ENCODE measurements at regions not wholly inside any gene's neighbourhood (a gene's known extent, or its start where the extent isn't known, plus 50 kb on each side); places are given as distances from the start of the nearest gene placed in this dataset.

GRCh38 chr2:41903474-41904135, 144.2 kb upstream of the PKDCC start:
- no peak overlapping the region for H3K9ac ChIP-seq (ENCODE audit: control insufficient read depth, insufficient read depth, low read length)
- no peak for FAIRE-seq
- CTCF ChIA-PET: no interaction called here
- RAD21 ChIA-PET (ENCODE audit: unreplicated experiment): interaction anchor here (0.6 kb wide), 1 partner anchor 47 kb away, joined by 3 read pairs; no protein-coding TSS in a partner anchor
- H4K20me1 ChIP-seq (ENCODE audit: control insufficient read depth, insufficient read depth): no peaks in the 10 kb centered on the region
- H3K4me2 ChIP-seq (ENCODE audit: control insufficient read depth, insufficient read depth): no peak overlapping the region
- no peak for DNase-seq (ENCODE audit: low read depth, low spot score)
- H3K79me2 ChIP-seq (ENCODE audit: control insufficient read depth, insufficient read depth, low read length): no peaks in the 10 kb centered on the region
- no peak for TF ChIP-seq NR2C2 (IDR thresholded peaks at IDR 0.05; ENCODE audit: borderline replicate concordance, control insufficient read depth, insufficient read length, low read depth)
- no peaks in the 10 kb centered on the region for H3K36me3 ChIP-seq (ENCODE audit: control insufficient read depth in 2 of 2, insufficient read depth in 2 of 2, low read length in 1 of 2)
- POLR2A ChIA-PET: no interaction called here
- intact Hi-C loops (cut with micrococcal nuclease; ENCODE audit: unreplicated experiment): no loop called here
- ATAC-seq: no peak
- peaks cover 0 to 1% of the 10 kb centered on the region in 2 experiments; a peak in 1 of 4 replicates for H3K27me3 ChIP-seq (replicated peaks in 1 of 2; ENCODE audit: control insufficient read depth in 2 of 2, insufficient read depth in 2 of 2, low read length in 1 of 2)
- no peak overlapping the region for H3K27ac ChIP-seq (ENCODE audit: control insufficient read depth, insufficient read depth)
- no peak overlapping the region for H2AFZ ChIP-seq (ENCODE audit: control insufficient read depth, low read depth, low read length)
- H3K9me3 ChIP-seq (replicated peaks; ENCODE audit: control insufficient read depth, insufficient read depth, low read length): no peaks in the 10 kb centered on the region
- BruUV-seq (replicated peaks): no TSS peak
- H3K4me3 ChIP-seq: no peak overlapping the region
- SMC1A ChIA-PET (ENCODE audit: uncharacterized antibody, unreplicated experiment): no interaction called here
- H3K4me1 ChIP-seq (ENCODE audit: control insufficient read depth, insufficient read depth, low read length): no peaks in the 10 kb centered on the region
- in situ Hi-C loops (cut with MboI): no loop called here

DNA sequence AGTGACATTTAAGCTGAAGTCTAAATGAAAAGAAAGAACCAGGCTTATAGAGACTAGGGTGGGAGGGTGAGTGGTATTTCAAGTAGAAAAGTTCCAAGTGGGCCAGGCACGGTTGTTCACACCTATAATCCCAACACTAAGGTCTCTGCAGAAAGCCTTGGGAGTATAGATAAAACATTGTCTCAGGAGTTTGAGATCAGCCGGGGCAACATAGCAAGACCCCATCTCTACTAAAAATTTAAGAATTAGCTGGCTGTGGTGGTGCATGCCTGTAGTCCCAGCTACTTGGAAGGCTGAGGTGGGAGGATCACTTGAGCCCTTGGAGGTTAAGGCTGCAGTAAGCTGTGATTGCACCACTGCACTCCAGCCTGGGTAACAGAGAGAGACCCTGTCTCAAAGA, 143.4 kb upstream of the PKDCC start:
- no peak overlapping the region for H3K27ac ChIP-seq (ENCODE audit: control insufficient read depth, insufficient read depth)
- intact Hi-C loops (cut with micrococcal nuclease; ENCODE audit: unreplicated experiment) (no loop called here), in situ Hi-C loops (cut with MboI) (no loop called here)
- no peak overlapping the region for H2AFZ ChIP-seq (ENCODE audit: control insufficient read depth, low read depth, low read length)
- H3K4me2 ChIP-seq (ENCODE audit: control insufficient read depth, insufficient read depth): no peak overlapping the region
- ATAC-seq: no peak
- DNase-seq (ENCODE audit: low read depth, low spot score): no peak
- no peak overlapping the region for H3K9ac ChIP-seq (ENCODE audit: control insufficient read depth, insufficient read depth, low read length)
- no peaks in the 10 kb centered on the region for H3K79me2 ChIP-seq (ENCODE audit: control insufficient read depth, insufficient read depth, low read length)
- H3K4me3 ChIP-seq: no peak overlapping the region
- no peaks in the 10 kb centered on the region for H3K9me3 ChIP-seq (replicated peaks; ENCODE audit: control insufficient read depth, insufficient read depth, low read length)
- H4K20me1 ChIP-seq (ENCODE audit: control insufficient read depth, insufficient read depth): no peaks in the 10 kb centered on the region
- peaks cover 0 to 1% of the 10 kb centered on the region in 2 experiments; a peak in 1 of 4 replicates for H3K27me3 ChIP-seq (replicated peaks in 1 of 2; ENCODE audit: control insufficient read depth in 2 of 2, insufficient read depth in 2 of 2, low read length in 1 of 2)
- TF ChIP-seq RB1 (IDR thresholded peaks at IDR 0.05; ENCODE audit: borderline replicate concordance): no peak
- no peak for TF ChIP-seq ESRRA (IDR thresholded peaks at IDR 0.05; ENCODE audit: low read length)
- no peak for TF ChIP-seq RBBP5 (conservative IDR thresholded peaks at IDR 0.05)
- TF ChIP-seq TCF12 (IDR thresholded peaks at IDR 0.05; ENCODE audit: low read depth, low read length): no peak
- TF ChIP-seq, protein P1, sequence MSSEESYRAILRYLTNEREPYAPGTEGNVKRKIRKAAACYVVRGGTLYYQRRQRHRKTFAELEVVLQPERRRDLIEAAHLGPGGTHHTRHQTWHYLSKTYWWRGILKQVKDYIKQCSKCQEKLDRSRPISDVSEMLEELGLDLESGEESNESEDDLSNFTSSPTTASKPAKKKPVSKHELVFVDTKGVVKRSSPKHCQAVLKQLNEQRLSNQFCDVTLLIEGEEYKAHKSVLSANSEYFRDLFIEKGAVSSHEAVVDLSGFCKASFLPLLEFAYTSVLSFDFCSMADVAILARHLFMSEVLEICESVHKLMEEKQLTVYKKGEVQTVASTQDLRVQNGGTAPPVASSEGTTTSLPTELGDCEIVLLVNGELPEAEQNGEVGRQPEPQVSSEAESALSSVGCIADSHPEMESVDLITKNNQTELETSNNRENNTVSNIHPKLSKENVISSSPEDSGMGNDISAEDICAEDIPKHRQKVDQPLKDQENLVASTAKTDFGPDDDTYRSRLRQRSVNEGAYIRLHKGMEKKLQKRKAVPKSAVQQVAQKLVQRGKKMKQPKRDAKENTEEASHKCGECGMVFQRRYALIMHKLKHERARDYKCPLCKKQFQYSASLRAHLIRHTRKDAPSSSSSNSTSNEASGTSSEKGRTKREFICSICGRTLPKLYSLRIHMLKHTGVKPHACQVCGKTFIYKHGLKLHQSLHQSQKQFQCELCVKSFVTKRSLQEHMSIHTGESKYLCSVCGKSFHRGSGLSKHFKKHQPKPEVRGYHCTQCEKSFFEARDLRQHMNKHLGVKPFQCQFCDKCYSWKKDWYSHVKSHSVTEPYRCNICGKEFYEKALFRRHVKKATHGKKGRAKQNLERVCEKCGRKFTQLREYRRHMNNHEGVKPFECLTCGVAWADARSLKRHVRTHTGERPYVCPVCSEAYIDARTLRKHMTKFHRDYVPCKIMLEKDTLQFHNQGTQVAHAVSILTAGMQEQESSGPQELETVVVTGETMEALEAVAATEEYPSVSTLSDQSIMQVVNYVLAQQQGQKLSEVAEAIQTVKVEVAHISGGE (CRISPR knock-in tag; IDR thresholded peaks at IDR 0.05): no peak
- no peak for TF ChIP-seq CBX5 (IDR thresholded peaks at IDR 0.05; ENCODE audit: low read depth)
- TF ChIP-seq BCLAF1 (IDR thresholded peaks at IDR 0.05): no peak
- SMC1A ChIA-PET (ENCODE audit: uncharacterized antibody, unreplicated experiment): interaction anchor here (0.6 kb wide), 1 partner anchor 8 kb away, joined by 3 read pairs; no protein-coding TSS in a partner anchor
- H3K4me1 ChIP-seq (ENCODE audit: control insufficient read depth, insufficient read depth, low read length): no peaks in the 10 kb centered on the region
- RAD21 ChIA-PET (ENCODE audit: unreplicated experiment): no interaction called here
- no peaks in the 10 kb centered on the region for H3K36me3 ChIP-seq (ENCODE audit: control insufficient read depth in 2 of 2, insufficient read depth in 2 of 2, low read length in 1 of 2)
- CTCF ChIA-PET: interaction anchor here (0.6 to 0.9 kb wide), 2 partner anchors 12 to 640 kb away, joined by 3 read pairs; no protein-coding TSS in a partner anchor
- WGBS (ENCODE audit: insufficient coverage, insufficient replicate concordance, low lambda C conversion rate, missing lambda C conversion rate): 7% methylated on average over 2 of the region's 2 CpGs
- BruUV-seq (replicated peaks): no TSS peak
- POLR2A ChIA-PET: no interaction called here
- no peak for FAIRE-seq

Data from GM12878 (cell line).